Nephron progenitor cell (in vitro differentiated cells): ENCODE measurements at regions not wholly inside any gene's neighbourhood (a gene's known extent, or its start where the extent isn't known, plus 50 kb on each side); places are given as distances from the start of the nearest gene placed in this dataset.

Experiments used
- DNase-seq: peaks from one replicate; pipeline ENCODE4 v3.0.0; 2021
- H3K27ac Mint-ChIP-seq: 2 replicates; pipeline ENCODE4 v1.8.0; 2021; ENCODE audit warnings: mild to moderate bottlenecking, moderate library complexity, mixed read lengths
- H3K27me3 Mint-ChIP-seq: 2 replicates; pipeline ENCODE4 v1.8.0; 2021; ENCODE audit warnings: mild to moderate bottlenecking, low read depth, mixed read lengths; ENCODE audit not compliant: poor library complexity
- H3K36me3 Mint-ChIP-seq: 2 replicates; pipeline ENCODE4 v1.8.0; 2021; ENCODE audit warnings: low read depth, mixed read lengths
- H3K4me1 Mint-ChIP-seq: 2 replicates; pipeline ENCODE4 v1.8.0; 2021; ENCODE audit warnings: mixed read lengths
- H3K4me3 Mint-ChIP-seq: 2 replicates; pipeline ENCODE4 v1.8.0; 2021; ENCODE audit warnings: mild to moderate bottlenecking, moderate library complexity, mixed read lengths
- H3K9me3 Mint-ChIP-seq: 2 replicates; pipeline ENCODE4 v1.8.0; 2021; ENCODE audit warnings: mild to moderate bottlenecking, moderate library complexity, mixed read lengths
- CTCF ChIP-seq: fragments of 200-600 bp; sonication (generic); IDR thresholded peaks from 2 replicates; pipeline ENCODE4 v1.5.0; 2021; ENCODE audit warnings: antibody characterized with exemption

- DNase-seq = no peak
- TF ChIP-seq CTCF = no peak
- H3K27ac Mint-ChIP-seq = no peak overlapping the region
- H3K4me3 Mint-ChIP-seq = no peak overlapping the region
- H3K9me3 Mint-ChIP-seq = no peaks in the 10 kb centered on the region
- peaks cover 27% of the 10 kb centered on the region for H3K4me1 Mint-ChIP-seq
- H3K36me3 Mint-ChIP-seq = no peaks in the 10 kb centered on the region
- H3K27me3 Mint-ChIP-seq = peaks cover 6% of the 10 kb centered on the region
Observed at GRCh38 chr7:106377847-106378361, 93.1 kb upstream of the NAMPT start.

DNA sequence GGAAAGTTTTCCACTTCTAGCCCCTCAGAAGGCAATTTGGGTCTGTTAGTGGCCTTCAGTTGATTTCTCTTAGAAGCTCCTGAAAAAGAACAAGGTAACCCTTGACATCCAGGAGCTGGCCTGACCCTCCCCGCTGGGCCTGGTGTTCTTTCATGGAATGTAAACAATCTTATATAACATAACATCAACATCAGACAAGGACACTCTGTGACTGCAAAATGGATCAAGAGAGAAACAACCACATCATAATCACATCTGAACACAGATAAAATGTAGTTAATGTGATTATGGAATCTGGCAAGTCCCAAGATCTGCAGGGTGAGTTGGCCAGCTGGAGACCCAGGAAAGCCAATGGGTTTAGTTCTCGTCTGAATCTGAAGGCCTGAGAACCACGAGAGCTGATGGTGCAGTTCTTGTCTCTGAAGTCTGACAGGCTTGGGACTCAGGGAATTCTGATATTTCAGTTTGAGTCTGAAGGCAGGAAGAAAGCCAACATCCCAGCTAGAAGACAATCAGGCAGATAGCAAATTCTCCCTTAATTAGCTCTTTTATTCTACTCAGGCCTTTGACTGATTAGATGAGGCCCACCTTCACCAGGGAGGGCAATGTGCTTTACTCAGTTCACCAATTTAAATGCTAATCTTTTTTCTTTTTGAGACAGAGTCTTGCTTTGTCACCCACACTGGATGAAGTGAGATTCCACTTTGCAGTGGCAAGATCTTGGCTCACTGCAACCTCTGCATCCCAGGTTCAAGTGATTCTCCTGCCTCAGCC lies 91.4 kb upstream of the NAMPT start:
- Mint-ChIP-seq H3K4me1 (peaks cover 23% of the 10 kb centered on the region), H3K9me3 (no peaks in the 10 kb centered on the region), H3K36me3 (no peaks in the 10 kb centered on the region), H3K4me3 (no peak overlapping the region), H3K27me3 (peaks cover 3% of the 10 kb centered on the region), H3K27ac (no peak overlapping the region)
- no peak for TF ChIP-seq CTCF
- DNase-seq = no peak

DNA sequence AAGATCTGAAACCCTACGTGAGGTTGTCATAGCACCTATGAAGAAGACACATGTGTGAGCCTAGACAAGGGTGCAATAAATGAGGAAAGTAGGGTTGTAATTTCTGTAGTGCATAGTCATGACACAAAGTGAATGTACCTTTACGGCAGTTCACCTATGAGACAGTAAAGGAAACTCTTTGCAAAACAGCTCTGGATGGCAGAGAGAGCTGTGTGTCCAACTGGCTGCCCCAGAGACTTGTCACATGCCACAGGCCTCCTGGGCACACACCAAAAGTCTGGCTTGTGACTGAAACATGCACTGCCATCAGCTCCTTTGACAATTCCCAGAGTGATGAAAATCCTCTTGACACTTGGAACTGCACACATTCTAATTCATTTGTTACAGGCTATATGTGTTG lies 90.7 kb upstream of the NAMPT start:
- H3K9me3 Mint-ChIP-seq = no peaks in the 10 kb centered on the region
- no peaks in the 10 kb centered on the region for H3K36me3 Mint-ChIP-seq
- peaks cover 3% of the 10 kb centered on the region for H3K27me3 Mint-ChIP-seq
- peaks cover 16% of the 10 kb centered on the region for H3K4me1 Mint-ChIP-seq
- no peak for DNase-seq
- no peak overlapping the region for H3K27ac Mint-ChIP-seq
- H3K4me3 Mint-ChIP-seq = no peak overlapping the region
- no peak for TF ChIP-seq CTCF

DNA sequence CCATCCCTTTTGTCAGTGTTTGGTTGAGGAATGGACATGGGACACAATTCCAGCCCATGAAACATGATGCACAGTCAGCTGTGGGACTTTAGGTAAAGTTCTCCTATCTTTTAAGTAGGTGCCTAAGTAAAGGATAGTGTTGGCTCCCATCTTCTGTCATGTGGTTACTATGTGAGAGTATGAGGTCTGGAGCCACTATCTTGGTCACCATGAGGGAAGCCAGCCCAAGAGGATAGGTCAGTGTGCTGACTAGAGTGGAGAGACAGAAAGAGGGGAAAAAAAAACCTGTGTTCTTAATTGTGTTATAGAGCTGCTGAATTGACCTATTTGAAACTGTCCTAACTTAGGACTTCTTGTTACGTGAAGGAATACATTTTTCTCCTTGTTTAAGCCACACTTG lies 89.7 kb upstream of the NAMPT start:
- no peaks in the 10 kb centered on the region for H3K36me3 Mint-ChIP-seq
- DNase-seq = no peak
- H3K9me3 Mint-ChIP-seq = no peaks in the 10 kb centered on the region
- H3K27me3 Mint-ChIP-seq = peaks cover 3% of the 10 kb centered on the region
- H3K27ac Mint-ChIP-seq = no peak overlapping the region
- no peak overlapping the region for H3K4me3 Mint-ChIP-seq
- peaks cover 5% of the 10 kb centered on the region for H3K4me1 Mint-ChIP-seq
- no peak for TF ChIP-seq CTCF

- H3K9me3 Mint-ChIP-seq = no peaks in the 10 kb centered on the region
- no peaks in the 10 kb centered on the region for H3K4me1 Mint-ChIP-seq
- peaks cover 3% of the 10 kb centered on the region for H3K27me3 Mint-ChIP-seq
- no peak for TF ChIP-seq CTCF
- H3K27ac Mint-ChIP-seq = no peak overlapping the region
- H3K36me3 Mint-ChIP-seq = no peaks in the 10 kb centered on the region
- H3K4me3 Mint-ChIP-seq = no peak overlapping the region
- DNase-seq = no peak
Observed at GRCh38 chr7:106372595-106373318, 88.0 kb upstream of the NAMPT start.
